H1 (cell line): ENCODE measurements at regions not wholly inside any gene's neighbourhood (a gene's known extent, or its start where the extent isn't known, plus 50 kb on each side); places are given as distances from the start of the nearest gene placed in this dataset.

Experiments used
- CEBPB ChIP-seq: IDR thresholded peaks from 2 replicates; pipeline ENCODE4 v1.6.1; 2012; ENCODE audit warnings: low read depth, low read length
- EZH2 ChIP-seq: fragments of 200-600 bp; sonication (generic); IDR thresholded peaks from 2 replicates; pipeline ENCODE4 v1.7.1; 2012; ENCODE audit warnings: low read depth, mild to moderate bottlenecking, moderate library complexity, low read length, inconsistent platforms; ENCODE audit not compliant: severe bottlenecking
- SIRT6 ChIP-seq: IDR thresholded peaks from one replicate; pipeline ENCODE4 v1.7.1; 2012; ENCODE audit warnings: low read length, inconsistent platforms
- TEAD4 ChIP-seq: IDR thresholded peaks from 2 replicates; pipeline ENCODE4 v1.6.1; 2012; ENCODE audit warnings: low read depth, low read length, inconsistent platforms, mixed read lengths
- TF ChIP-seq, protein P1 (sequence below), 3 experiments: IDR thresholded peaks; 1 replicate in 2 of 3; 2 replicates in 1 of 3; pipeline versions ENCODE4 v1.5.1 to v1.6.1; 2011; ENCODE audit warnings: low read length in 3 of 3, mild to moderate bottlenecking in 3 of 3, inconsistent platforms in 2 of 3, low read depth in 1 of 3, moderate library complexity in 1 of 3; ENCODE audit not compliant: insufficient read depth in 1 of 3; ENCODE audit errors: control extremely low read depth in 1 of 3

DNA sequence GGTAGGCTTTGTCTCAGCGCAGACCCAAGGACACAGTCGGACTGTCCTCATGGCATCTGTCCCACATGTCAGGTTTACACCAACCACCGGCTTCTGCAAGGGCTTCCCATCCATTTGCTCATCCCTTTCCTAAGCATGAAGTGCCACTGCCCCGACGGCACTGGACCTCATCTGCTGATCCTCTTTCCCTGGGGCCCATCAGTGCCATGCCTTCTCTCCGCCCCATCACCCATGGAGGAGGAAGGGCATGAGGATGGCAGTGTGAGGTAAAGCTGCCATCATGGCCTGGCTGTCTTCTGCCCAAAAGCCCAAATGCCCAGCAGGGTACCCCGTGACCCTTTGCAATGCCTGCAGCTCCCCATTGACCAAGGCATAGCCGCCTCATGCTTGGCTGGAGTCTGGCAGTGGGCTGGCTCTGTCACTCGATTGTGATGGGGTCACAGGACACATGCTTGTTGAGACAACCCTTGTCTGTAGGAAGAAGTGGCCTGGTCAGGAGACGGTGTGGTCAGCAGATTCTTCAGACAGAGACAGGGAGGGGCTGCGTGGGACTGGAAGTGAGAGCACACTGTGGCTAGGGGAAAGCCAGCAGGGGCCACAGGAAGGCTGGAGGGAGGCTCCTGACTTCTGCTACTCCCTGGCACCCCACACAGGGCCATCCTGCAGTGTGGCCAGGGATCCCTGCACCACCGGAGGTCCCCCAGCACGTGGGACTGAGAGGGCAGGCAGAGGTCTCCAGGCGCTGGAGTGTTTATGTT lies 493.7 kb upstream of the HS6ST1 start (continued):
- no peak for TF ChIP-seq SIRT6
- no peak for TF ChIP-seq EZH2
- no peak for TF ChIP-seq TEAD4
- TF ChIP-seq, protein P1, sequence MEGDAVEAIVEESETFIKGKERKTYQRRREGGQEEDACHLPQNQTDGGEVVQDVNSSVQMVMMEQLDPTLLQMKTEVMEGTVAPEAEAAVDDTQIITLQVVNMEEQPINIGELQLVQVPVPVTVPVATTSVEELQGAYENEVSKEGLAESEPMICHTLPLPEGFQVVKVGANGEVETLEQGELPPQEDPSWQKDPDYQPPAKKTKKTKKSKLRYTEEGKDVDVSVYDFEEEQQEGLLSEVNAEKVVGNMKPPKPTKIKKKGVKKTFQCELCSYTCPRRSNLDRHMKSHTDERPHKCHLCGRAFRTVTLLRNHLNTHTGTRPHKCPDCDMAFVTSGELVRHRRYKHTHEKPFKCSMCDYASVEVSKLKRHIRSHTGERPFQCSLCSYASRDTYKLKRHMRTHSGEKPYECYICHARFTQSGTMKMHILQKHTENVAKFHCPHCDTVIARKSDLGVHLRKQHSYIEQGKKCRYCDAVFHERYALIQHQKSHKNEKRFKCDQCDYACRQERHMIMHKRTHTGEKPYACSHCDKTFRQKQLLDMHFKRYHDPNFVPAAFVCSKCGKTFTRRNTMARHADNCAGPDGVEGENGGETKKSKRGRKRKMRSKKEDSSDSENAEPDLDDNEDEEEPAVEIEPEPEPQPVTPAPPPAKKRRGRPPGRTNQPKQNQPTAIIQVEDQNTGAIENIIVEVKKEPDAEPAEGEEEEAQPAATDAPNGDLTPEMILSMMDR (IDR thresholded peaks at IDR 0.05; ENCODE audit: control extremely low read depth in 1 of 3, insufficient read depth in 1 of 3, low read depth in 1 of 3, low read length in 3 of 3): no peak
- TF ChIP-seq CEBPB: no peak
